Esophagus squamous epithelium (tissue), 4 donors: ENCODE measurements at regions not wholly inside any gene's neighbourhood (a gene's known extent, or its start where the extent isn't known, plus 50 kb on each side); places are given as distances from the start of the nearest gene placed in this dataset.

Source experiments
- CTCF ChIP-seq, 6 experiments: fragments of 450-650 bp in 4 of 6; fragments of 200-600 bp in 2 of 6; sonication (generic) in 2 of 6; IDR thresholded peaks; one replicate each; pipeline ENCODE4 v1.5.1; 2016 to 2019; ENCODE audit warnings: antibody characterized with exemption in 6 of 6, mild to moderate bottlenecking in 4 of 6, moderate library complexity in 4 of 6
- POLR2A ChIP-seq, 4 donors: fragments of 450-650 bp; IDR thresholded peaks; one replicate each; pipeline ENCODE4 v1.6.1; 2017; ENCODE audit warnings: antibody characterized with exemption in 4 of 4, mild to moderate bottlenecking in 4 of 4, moderate library complexity in 3 of 4

DNA sequence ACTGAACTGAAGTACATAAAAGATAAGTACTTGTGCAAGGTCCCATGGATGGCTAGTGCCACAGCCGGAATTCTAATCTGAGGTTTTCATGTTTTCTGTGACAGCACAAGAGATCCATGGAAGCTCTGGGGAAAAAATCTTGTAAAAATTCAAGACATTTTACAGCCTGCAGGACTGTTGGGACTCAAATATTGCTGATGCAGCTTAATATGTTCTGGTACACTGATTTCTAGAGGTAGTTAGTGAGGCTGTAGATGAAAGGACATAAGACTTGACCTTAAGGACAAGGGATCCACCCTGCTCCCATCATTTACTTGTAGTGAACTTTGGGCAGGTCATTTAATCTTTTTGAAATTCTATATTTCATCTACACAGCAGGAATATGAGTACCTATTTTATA is 390.4 kb downstream of the TLE4 start:
- TF ChIP-seq POLR2A (IDR thresholded peaks at IDR 0.05) (no peak), CTCF (IDR thresholded peaks at IDR 0.05) (no peak)
